ENCODE measurements at regions not wholly inside any gene's neighbourhood (a gene's known extent, or its start where the extent isn't known, plus 50 kb on each side); places are given as distances from the start of the nearest gene placed in this dataset.

DNA sequence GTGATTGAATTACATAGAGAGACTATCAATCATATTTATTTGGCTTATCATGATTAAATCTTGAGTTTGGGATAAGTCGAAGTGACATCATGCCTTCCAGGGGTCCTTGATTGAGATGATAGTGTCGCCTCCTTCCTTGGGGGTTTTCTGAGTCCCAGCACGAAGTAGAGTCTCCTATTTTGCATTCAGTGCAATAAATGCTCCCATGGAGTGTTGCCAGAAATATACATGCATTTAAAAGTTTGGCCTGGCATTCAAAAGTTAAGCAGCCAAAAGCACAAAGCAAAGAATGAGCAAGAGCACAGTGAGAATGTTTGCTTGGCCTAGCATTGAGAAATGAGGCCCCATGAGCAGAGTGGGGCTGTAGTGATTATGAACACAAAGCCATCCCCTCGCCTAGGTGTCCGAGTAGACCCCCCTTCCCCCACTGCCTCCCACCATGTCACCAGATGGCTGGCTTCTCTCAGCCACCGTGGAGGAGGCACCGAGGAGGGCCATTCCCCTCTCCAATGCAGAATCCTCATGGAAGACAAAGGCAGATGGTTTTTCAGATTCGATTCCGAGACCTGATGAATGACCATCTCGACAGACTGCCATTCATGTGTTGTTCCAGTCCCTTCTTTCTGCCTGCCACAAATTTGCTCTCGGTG lies 58.8 kb upstream of the UBL3 start:
- Histone ChIP-seq H3K4me1 (peaks cover 0 to 17% (median 3%) of the 10 kb centered on the region in 10 experiments; a peak in 14 of 20 replicates), H3K27ac (no peak overlapping the region), H3K9ac (no peak overlapping the region), H4K20me1 (no peaks in the 10 kb centered on the region), H3K4me2 (no peak overlapping the region), H3K4me3 (no peak overlapping the region), H3K27me3 (no peaks in the 10 kb centered on the region), H3K9me3 (replicated peaks in 1 of 11) (peaks cover 0 to 6% (median 0%) of the 10 kb centered on the region in 11 experiments; a peak in 2 of 22 replicates), H3K36me3 (no peaks in the 10 kb centered on the region)
- TF ChIP-seq Cebpa-rat (IDR thresholded peaks at IDR 0.05): no peak

DNA sequence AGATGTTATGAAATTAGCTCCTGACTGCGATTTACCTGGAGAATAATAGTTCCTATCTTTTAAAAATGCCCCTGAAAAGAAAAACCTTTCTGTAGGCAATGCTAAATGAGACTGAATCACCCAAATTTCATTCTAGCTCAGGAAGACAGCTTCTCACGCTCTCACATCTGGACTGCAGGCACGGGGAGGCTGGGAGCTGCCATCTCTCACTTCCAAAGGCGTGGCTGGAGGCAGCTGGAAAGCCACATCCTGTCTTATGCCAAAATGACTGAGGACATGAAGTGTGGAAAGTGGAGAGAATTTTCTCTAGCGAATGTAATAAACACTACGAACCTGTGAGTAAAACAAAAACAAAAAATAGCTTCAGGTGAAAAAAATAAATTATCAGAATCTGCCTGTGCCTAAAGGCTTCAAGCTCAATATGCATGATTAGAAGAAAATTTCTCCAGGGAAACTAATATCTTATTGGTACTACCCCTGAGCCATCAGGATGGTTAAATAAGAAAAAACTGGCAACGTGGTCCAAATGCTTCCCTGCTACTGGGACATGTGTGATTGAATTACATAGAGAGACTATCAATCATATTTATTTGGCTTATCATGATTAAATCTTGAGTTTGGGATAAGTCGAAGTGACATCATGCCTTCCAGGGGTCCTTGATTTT lies 58.1 kb upstream of the UBL3 start:
- Histone ChIP-seq H3K9me3 (replicated peaks in 1 of 11) (no peaks in the 10 kb centered on the region), H3K4me2 (peak overlapping the region in 2 of 11 experiments; percentile 9 to 21; a peak in 2 of 22 replicates), H4K20me1 (no peaks in the 10 kb centered on the region), H3K27ac (no peak overlapping the region), H3K4me1 (peaks cover 6 to 17% (median 8%) of the 10 kb centered on the region in 10 experiments; a peak in 19 of 20 replicates), H3K4me3 (no peak overlapping the region), H3K27me3 (no peaks in the 10 kb centered on the region), H3K36me3 (no peaks in the 10 kb centered on the region), H3K9ac (no peak overlapping the region)
- no peak for TF ChIP-seq Cebpa-rat (IDR thresholded peaks at IDR 0.05)

DNA sequence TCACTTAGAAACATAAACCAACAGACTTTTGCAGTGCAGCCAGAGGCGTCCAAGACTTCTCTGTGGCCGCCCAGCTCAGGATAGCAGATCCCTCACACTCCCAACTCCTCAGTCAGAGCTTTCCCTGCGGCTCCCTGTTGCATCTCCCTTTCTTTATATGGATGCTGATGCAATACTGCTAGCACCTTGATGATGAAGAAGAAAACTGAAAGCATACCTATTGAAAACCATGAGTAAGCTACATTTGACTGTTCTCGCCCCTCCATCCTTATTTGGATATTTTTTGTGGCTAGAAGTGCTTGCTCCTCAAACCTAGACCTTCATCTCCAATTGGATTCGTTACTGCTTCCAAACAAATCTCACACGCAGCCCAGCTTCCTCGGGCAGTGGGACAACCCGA lies 57.3 kb upstream of the UBL3 start:
- peaks cover 12 to 23% (median 16%) of the 10 kb centered on the region in 10 experiments for H3K4me1 ChIP-seq
- no peak overlapping the region for H3K4me2 ChIP-seq
- H3K9me3 ChIP-seq (replicated peaks in 1 of 11): no peaks in the 10 kb centered on the region
- H3K4me3 ChIP-seq: no peak overlapping the region
- H3K36me3 ChIP-seq: no peaks in the 10 kb centered on the region
- H4K20me1 ChIP-seq: no peaks in the 10 kb centered on the region
- no peak overlapping the region for H3K9ac ChIP-seq
- no peak overlapping the region for H3K27ac ChIP-seq
- no peak for TF ChIP-seq Cebpa-rat (IDR thresholded peaks at IDR 0.05)
- no peaks in the 10 kb centered on the region for H3K27me3 ChIP-seq

DNA sequence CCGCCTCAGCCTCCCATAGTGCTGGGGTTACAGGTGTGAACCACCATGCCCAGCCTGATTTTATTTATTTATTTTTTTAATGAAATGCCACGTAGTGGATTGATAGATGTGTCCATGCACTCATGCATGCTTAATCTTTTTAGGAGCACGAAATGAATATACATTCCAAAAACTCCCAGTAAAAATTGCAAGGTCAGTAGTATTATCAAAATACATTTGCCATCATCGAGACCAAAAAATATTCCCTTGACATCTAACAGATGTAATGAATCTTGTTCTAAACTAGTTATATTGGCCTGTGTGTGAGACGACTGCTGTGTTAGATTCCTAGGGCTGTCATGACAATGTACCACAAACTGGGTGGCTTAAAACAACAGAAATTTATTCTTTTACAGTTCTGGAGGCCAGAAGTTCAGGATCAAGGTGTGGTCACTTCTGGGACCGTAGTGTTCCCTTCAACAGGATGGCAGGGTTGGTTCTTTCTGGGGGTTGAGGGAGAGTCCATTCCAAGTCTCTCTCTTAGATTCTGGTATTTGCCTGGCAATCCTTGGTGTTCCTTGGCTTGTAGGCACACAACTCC lies 56.1 kb upstream of the UBL3 start:
- H3K4me2 ChIP-seq: no peak overlapping the region
- H3K9ac ChIP-seq: no peak overlapping the region
- H4K20me1 ChIP-seq: no peaks in the 10 kb centered on the region
- H3K9me3 ChIP-seq (replicated peaks in 1 of 11): no peaks in the 10 kb centered on the region
- peaks cover 22 to 33% (median 28%) of the 10 kb centered on the region in 10 experiments for H3K4me1 ChIP-seq
- H3K27me3 ChIP-seq: no peaks in the 10 kb centered on the region
- H3K4me3 ChIP-seq: no peak overlapping the region
- H3K27ac ChIP-seq: no peak overlapping the region
- H3K36me3 ChIP-seq: no peaks in the 10 kb centered on the region
- no peak for TF ChIP-seq Cebpa-rat (IDR thresholded peaks at IDR 0.05)

DNA sequence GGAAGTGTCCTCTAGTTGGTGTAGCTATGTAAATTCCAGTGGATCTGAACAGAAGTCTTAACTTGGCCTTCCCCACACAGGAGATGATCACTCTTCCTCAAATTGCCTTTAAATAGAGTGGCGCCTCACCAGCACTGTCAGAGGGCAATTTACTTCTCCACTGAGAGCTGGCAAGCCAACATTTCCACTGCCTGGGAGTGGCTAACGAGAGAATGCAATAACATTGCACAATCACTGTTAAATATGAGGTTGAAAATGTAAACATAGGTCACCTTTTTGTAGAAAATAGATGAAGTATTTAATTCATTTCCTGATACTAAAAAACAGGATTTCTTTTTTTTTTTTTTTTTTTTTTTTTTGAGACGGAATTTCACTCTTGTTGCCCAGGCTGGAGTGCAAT lies 55.4 kb upstream of the UBL3 start:
- no peaks in the 10 kb centered on the region for H3K36me3 ChIP-seq
- H3K4me3 ChIP-seq: no peak overlapping the region
- no peaks in the 10 kb centered on the region for H4K20me1 ChIP-seq
- H3K4me2 ChIP-seq: peak overlapping the region in 5 of 11 experiments; percentile 6 to 36 (median 17); a peak in 5 of 22 replicates
- H3K27me3 ChIP-seq: no peaks in the 10 kb centered on the region
- peaks cover under 1 to 5% (median 4%) of the 10 kb centered on the region in 11 experiments; a peak in 13 of 22 replicates for H3K9me3 ChIP-seq (replicated peaks in 1 of 11)
- peaks cover 22 to 33% (median 28%) of the 10 kb centered on the region in 10 experiments for H3K4me1 ChIP-seq
- H3K27ac ChIP-seq: no peak overlapping the region
- H3K9ac ChIP-seq: no peak overlapping the region
- TF ChIP-seq Cebpa-rat (IDR thresholded peaks at IDR 0.05): peak in 10 of 11 experiments; percentile 19 to 78 (median 44); a peak in 11 of 22 replicates

DNA sequence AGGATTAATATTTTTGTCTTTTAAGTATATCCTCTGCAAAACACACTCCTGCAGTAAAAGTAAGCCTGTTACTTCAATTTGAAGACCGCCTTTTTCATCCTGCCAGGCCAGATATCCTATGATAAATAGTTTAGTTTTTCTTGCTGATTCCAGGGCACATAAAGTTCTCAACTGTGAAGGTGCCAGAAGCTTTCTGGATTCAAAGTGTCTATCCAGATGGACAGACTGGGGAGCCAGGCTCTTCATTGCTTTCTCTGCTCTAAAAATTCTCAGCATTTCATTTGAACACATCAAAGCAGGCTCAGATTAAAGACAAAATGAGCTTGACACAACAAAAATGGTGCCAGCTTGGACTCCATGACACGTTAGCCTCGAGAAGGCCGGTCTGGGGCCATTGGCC lies 53.6 kb upstream of the UBL3 start:
- no peak for TF ChIP-seq Cebpa-rat (IDR thresholded peaks at IDR 0.05)

DNA sequence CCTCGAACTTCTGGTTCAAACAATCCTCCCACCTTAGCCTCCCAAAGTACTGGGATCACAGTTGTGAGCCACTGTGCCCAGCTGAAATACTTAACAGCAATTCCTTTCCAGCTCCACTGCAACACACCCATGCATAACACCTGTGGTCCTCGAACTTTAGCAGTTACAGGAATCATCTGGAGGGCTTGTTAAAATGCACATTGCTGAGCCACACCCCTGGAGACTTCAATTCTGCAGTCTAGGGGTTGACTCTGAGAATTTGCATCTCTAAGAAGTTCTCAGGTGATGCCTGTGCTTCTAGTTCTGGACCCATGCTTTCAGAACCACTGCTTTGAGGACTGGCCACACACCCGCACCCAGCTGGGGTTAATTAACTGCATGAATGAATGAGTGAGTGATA lies 53.1 kb upstream of the UBL3 start:
- H3K4me3 ChIP-seq: no peak overlapping the region
- H4K20me1 ChIP-seq: no peaks in the 10 kb centered on the region
- no peaks in the 10 kb centered on the region for H3K27me3 ChIP-seq
- peak overlapping the region in 9 of 11 experiments; percentile 58 to 85 (median 77); a peak in 13 of 22 replicates for H3K4me2 ChIP-seq
- H3K9ac ChIP-seq: no peak overlapping the region
- H3K9me3 ChIP-seq (replicated peaks in 1 of 11): peaks cover 7 to 14% (median 10%) of the 10 kb centered on the region in 11 experiments; a peak in 14 of 22 replicates
- H3K4me1 ChIP-seq: peaks cover 22 to 32% (median 28%) of the 10 kb centered on the region in 10 experiments
- no peak overlapping the region for H3K27ac ChIP-seq
- no peaks in the 10 kb centered on the region for H3K36me3 ChIP-seq
- TF ChIP-seq Cebpa-rat (IDR thresholded peaks at IDR 0.05): no peak

More for the DNA sequence above, 53.6 kb upstream of the UBL3 start:
- peaks cover 7 to 14% (median 10%) of the 10 kb centered on the region in 11 experiments; a peak in 14 of 22 replicates for H3K9me3 ChIP-seq (replicated peaks in 1 of 11)
- H3K27me3 ChIP-seq: no peaks in the 10 kb centered on the region
- peaks cover 22 to 33% (median 28%) of the 10 kb centered on the region in 10 experiments for H3K4me1 ChIP-seq
- H4K20me1 ChIP-seq: no peaks in the 10 kb centered on the region
- peak overlapping the region in 6 of 11 experiments; percentile 58 to 83 (median 77); a peak in 8 of 22 replicates for H3K4me2 ChIP-seq
- H3K9ac ChIP-seq: no peak overlapping the region
- no peak overlapping the region for H3K4me3 ChIP-seq
- no peaks in the 10 kb centered on the region for H3K36me3 ChIP-seq
- H3K27ac ChIP-seq: no peak overlapping the region

DNA sequence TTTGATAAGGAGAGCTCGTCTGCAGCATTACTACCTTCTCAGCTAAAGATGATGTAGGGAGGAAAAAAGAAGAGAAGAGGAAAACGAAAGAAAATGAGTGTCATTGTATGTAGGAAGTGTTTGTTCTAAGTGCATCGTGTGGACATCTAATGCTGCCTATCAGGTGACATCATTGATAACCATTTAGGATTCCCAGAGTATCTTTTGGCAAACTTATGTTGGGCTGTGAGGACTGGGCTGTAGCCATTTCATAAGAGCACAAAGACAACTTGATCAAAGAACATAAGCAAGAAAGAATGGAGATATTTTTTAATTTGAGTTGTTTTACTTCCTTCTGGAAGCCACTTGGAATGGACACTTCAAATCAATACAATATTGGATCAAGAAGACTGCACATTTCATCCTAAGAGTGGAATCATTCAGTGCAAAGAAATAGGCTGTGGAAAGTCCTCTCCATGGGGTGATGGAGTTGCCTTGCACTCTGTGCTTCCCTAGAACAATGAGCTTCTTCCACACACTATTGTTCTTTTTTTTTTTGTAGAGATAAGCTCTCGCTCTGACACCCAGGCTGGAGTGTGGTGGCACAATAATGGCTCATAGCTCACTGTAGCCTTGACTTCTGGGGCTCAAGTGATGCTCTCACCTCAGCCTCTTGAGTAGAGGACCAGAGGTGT lies 52.4 kb upstream of the UBL3 start:
- Histone ChIP-seq H3K36me3 (no peaks in the 10 kb centered on the region), H4K20me1 (no peaks in the 10 kb centered on the region), H3K9ac (peak overlapping the region in 7 of 11 experiments; percentile 12 to 46 (median 30); a peak in 7 of 22 replicates), H3K4me2 (peak overlapping the region; percentile 58 to 85 (median 77)), H3K27ac (peak overlapping the region in 8 of 11 experiments; percentile 16 to 52 (median 33); a peak in 11 of 22 replicates), H3K4me3 (peak overlapping the region in 6 of 10 experiments; percentile 5 to 52 (median 32); a peak in 8 of 20 replicates), H3K4me1 (peaks cover 22 to 31% (median 27%) of the 10 kb centered on the region in 10 experiments), H3K9me3 (replicated peaks in 1 of 11) (peaks cover 7 to 14% (median 10%) of the 10 kb centered on the region in 11 experiments; a peak in 14 of 22 replicates), H3K27me3 (no peaks in the 10 kb centered on the region)
- no peak for TF ChIP-seq Cebpa-rat (IDR thresholded peaks at IDR 0.05)

Measured in BLaER1 treated with 17β-estradiol and CSF1 and Interleukin-3, amounts not matched to agents 10 nM and 100 nM (cell line).